D721Med (cell line): ENCODE measurements at regions not wholly inside any gene's neighbourhood (a gene's known extent, or its start where the extent isn't known, plus 50 kb on each side); places are given as distances from the start of the nearest gene placed in this dataset.
"Not testable (repeated sequence)": the region's sequence is repeated elsewhere in the genome, so short reads cannot be mapped to it uniquely, and the experiment has no call there.

Experiments
- DNase-seq: peaks from one replicate; pipeline ENCODE4 v3.0.0; 2011; ENCODE audit warnings: low spot score; ENCODE audit not compliant: insufficient read length
- FAIRE-seq: peaks from 2 replicates; lab custom pipeline; 2011; peaks lifted over from hg19 to GRCh38; lab: Jason Lieb, UNC
- TF ChIP-seq, protein P1 (sequence below): IDR thresholded peaks from 2 replicates; pipeline ENCODE4 v1.5.1; 2012; ENCODE audit warnings: mild to moderate bottlenecking, control low read depth; ENCODE audit not compliant: insufficient read depth; ENCODE audit errors: missing control alignments

DNA sequence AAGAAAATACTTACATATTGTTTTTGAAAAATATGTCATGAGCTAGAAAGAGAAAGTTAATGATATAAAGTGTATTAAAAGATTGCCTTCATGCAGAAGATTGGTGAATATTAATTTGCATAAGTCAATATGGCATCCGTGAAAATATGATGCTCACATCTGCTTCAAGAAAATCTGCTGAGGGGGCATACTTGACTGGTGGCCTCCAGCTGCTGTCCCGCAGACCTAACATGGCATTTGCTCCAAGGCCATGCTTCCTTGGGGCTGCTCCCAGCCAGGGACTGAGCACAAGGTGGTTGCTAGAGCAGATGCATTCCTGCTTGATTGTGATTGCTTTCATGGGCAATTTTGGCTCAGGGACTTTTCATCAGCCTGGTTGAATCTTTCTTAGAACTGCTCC, 133.8 kb downstream of the TTC6 start:
- DNase-seq (no peak), FAIRE-seq (no peak)
- TF ChIP-seq, protein P1, sequence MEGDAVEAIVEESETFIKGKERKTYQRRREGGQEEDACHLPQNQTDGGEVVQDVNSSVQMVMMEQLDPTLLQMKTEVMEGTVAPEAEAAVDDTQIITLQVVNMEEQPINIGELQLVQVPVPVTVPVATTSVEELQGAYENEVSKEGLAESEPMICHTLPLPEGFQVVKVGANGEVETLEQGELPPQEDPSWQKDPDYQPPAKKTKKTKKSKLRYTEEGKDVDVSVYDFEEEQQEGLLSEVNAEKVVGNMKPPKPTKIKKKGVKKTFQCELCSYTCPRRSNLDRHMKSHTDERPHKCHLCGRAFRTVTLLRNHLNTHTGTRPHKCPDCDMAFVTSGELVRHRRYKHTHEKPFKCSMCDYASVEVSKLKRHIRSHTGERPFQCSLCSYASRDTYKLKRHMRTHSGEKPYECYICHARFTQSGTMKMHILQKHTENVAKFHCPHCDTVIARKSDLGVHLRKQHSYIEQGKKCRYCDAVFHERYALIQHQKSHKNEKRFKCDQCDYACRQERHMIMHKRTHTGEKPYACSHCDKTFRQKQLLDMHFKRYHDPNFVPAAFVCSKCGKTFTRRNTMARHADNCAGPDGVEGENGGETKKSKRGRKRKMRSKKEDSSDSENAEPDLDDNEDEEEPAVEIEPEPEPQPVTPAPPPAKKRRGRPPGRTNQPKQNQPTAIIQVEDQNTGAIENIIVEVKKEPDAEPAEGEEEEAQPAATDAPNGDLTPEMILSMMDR, result no peak

DNA sequence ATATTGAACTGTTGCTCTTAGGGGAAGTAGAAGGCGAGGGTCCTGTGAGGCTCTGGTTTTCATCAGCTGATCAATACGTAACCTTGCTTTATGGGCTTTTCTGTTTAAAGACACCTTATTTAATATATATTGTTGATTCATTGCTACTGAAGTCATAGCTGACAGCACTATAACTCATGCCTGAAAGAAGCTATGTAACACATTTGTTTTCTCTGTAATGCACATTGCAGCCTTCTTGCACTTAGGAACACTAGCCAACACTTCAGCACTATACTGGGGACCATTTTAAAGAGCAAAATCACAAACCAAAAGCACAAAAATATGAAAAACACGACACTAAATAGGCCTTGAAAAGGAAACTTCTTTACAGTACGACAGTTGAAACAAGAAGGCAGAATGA, 135.7 kb downstream of the TTC6 start:
- no peak for FAIRE-seq
- TF ChIP-seq, protein P1, result no peak
- no peak for DNase-seq

DNA sequence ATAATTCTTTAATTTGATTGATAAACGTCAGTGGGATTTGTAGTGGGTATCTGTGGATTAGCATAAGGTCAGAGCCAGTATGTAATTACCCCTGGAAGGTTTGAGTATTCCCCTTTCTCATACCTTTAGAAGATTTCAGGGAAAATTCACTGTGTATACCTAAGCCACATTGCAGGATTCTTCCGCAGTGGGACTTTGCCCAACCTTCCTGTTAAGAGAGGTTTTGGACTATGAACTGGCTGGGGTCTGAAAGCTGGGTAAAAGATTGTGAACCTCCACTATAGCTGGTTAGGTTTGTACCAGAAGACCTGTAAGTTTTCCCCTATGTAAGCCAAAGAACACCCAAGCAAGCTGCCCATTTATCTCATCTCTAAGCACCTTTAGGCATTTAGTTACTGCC, 150.2 kb downstream of the TTC6 start:
- DNase-seq (no peak), FAIRE-seq (no peak)
- TF ChIP-seq, protein P1, result no peak

DNA sequence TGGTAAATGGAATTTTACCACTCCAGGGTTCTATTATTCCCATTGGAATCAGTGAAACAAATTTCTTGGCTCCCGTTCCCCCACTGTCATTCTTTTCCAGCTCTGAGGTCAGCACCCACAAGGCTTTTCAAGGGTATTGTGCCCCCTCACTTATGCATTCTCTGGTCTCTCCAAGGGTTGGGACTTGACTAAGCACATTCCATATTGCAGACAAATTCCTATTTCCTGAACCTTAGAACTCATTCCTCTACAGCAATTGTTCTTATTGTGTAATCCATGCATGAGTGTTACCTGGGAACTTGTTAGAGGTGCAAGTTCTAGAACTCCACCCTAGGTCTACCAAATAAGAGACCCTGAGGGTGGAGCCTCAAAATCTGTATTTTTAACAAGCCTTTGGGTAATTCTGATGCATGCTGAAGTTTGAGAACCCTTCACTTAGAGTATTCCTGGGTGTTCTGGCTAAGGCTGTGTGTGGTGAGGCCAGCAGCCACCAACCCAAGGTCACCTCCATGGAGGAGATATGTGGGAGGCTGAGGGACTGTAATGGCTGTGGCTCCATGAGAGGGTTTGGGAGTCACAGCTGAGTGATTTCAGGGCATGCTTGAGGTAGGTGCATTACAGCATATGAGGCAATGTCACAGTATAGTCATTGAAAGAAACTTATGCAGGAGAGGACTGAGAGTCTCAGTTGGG, 150.9 kb downstream of the TTC6 start:
- no peak for FAIRE-seq
- TF ChIP-seq, protein P1, result no peak
- DNase-seq, result no peak

DNA sequence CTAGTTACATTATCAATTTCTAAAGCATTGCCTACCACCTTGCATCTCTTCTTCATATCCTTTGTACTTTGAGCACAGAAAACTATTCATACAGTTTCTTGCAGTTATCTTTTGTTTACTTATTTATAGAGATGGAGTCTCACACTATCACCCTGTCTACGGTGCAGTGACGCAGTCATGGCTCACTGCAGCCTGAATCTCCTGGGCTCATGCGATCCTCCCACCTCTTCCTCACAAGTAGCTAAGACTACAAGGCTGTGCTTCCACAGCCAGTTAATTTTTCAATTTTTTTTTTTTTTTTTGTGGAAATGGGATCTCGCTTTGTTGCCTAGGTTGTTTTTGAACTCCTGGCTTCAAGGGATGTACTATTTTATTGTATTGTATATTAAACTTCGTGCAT, 158.0 kb downstream of the TTC6 start:
- TF ChIP-seq, protein P1, result no peak
- no peak for DNase-seq
- FAIRE-seq, result no peak

DNA sequence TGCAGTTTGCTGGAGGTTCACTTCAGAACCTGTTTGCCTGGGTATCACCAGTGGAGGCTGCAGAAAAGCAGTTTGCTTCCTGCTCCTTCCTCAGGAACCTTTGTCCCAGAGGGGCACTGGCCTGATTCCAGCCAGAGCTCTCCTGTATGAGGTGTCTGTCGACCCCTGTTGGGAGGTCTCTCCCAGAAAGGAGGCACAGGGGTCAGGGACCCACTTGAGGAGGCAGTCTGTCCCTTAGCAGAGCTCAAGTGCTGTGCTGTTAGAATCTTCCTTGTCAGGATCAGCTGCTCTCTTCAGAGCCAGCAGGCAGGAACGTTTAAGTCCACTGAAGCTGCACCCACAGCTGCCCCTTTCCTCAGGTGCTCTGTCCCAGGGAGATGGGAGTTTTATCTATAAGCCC, 164.8 kb downstream of the TTC6 start:
- not testable (repeated sequence) for DNase-seq, FAIRE-seq

DNA sequence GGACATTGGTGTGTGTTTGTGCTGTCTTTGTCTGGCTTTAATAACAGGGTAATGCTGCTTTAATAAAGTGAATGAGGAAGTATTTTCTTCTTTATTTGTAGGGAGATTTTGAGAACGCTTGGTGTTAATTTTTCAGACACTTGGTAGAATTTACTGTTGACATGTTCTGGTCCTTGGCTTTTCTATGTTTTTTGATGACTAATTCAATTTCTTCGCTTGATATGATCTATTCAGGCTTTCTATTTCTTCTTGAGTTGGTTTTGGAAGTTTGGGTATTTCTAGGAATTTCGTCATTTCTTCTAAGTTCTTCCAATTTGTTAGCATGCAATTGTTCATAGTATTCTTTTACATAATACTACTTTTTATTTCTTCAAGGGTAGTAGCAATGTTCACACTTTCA, 167.8 kb downstream of the TTC6 start:
- FAIRE-seq (no peak), DNase-seq (no peak)
- TF ChIP-seq, protein P1, result no peak

DNA sequence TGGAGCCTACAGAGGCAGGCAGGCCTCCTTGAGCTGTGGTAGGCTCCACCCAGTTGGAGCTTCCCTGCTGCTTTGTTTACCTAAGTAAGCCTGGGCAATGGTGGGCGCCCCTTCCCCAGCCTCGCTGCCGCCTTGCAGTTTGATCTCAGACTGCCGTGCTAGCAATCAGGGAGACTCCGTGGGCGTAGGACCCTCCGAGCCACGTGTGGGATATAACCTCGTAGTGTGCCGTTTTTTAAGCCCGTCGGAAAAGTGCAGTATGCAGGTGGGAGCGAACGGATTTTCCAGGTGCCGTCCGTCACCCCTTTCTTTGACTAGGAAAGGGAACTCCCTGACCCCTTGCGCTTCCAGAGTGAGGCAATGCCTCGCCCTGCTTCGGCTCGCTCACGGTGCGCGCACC, 176.9 kb downstream of the TTC6 start:
- not testable (repeated sequence) for FAIRE-seq, DNase-seq
